HG03457 (cell line): ENCODE measurements at regions not wholly inside any gene's neighbourhood (a gene's known extent, or its start where the extent isn't known, plus 50 kb on each side); places are given as distances from the start of the nearest gene placed in this dataset.

Source experiments
- ATAC-seq: cut with Tn5 transposase; IDR thresholded peaks from one replicate; pipeline ENCODE4 v1.9.1; 2021; ENCODE audit warnings: moderate number of reproducible peaks; ENCODE audit not compliant: unreplicated experiment

DNA sequence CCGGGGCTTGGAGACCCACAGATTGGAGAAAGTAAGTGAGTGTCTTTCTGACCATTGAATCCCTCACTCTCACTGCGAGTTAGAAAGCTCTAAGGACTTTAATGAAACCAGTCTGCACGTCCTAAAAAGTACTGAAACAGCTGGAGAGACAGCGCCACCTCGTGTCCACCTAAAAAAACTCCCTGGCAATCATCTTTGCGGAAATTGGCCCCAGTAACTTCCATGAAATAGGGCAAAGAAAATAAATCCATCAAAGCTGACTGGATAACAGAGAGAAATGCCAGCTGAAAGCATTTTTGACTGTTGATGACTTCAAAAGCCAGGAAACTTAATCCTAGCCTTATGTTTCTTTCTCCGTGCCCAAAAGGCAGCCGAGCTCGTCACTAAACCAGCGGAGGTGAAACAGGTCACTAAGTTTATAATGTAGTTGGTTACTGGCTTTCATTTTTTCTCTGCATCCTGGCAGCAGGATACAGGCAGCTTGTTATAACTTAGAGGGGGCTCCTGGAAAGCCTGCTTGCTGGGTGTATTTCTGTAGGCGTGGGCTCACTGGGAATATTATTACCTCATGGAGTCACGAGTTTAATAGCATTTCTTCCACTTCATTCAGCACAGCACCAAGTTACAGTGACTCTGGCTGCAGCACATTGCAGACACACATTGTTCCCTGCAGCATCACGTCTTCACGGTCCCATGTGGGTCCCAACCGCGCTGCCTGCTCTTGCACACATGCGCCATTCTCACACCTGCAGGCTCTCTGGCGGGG lies 266.5 kb downstream of the HRH4 start:
- ATAC-seq, result no peak

DNA sequence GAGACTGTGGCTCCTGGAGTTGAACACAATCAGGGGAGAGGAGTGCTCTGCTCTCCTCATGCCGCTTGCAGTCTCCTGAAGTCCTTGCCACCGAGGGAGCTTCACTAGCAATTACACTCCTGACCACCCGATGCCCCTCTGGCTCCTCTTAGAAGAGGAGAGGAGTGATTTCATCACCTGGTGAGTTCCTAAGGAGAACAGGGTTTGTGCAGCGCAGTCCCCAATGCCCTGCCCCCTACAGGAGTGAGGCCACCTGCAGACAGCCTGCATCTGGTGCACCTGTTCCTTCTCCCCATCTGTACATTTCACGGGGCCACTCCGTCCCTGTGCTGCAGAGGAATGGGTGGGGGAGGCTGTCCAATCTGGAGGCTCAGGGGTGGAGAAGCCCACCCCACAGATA lies 267.2 kb downstream of the HRH4 start:
- no peak for ATAC-seq

DNA sequence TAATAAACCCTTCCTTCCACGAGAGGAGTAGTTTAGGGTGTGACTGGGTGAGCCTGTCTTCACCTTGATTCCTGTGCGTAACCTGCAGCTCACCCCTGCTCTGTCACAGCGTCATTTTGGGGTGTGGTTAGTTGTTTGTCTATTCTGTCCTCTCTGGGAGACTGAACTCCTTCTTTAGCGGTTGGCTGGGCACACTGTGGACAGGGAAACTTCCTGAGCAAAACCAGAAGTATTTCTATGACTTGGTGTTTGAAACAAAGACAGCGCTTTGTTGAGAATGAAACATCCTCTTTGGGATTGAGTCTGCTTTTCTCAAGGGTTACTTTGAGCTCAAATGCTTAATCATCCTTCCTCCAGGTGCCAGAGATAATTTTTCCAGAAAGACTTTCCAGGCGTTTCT lies 270.7 kb downstream of the HRH4 start:
- ATAC-seq, result no peak

DNA sequence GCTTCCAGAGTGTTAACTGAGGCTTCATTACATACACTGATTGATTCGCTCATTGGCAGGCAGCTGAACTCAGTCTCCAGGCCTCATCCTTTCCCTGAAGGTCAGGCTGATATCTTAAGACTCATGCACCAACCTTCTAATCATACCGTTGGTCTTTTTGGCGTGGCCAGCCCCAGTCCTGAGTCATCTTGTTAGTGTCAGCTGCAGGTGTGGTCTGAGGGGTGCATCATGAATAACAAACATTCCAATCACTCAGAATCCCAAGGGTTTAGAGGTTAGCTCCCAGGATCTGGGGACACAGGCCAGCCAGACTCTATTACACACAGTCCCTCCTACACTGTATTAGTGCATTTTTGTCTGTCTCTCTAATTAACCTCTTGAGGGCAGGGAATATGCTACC lies 271.5 kb downstream of the HRH4 start:
- ATAC-seq, result no peak

DNA sequence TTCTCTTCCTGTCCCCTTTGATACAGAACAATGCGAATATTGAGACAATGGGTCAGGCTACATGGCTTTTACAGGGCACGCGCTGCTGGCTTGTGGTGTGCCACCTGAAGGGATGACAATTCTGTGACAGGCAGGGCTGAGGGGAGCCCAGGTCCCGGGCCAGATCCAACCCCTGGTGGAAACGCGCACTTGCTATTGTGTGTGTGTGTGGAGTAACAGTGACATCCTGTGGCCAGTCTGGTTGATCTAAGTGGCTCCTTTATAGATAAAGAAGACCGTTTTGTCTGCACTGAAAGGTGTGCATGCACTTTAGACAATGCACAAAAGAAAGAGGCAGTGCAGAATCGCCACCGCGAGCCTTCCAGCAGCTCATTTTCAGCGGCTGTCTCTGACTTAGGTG lies 273.6 kb downstream of the HRH4 start:
- ATAC-seq, result no peak

DNA sequence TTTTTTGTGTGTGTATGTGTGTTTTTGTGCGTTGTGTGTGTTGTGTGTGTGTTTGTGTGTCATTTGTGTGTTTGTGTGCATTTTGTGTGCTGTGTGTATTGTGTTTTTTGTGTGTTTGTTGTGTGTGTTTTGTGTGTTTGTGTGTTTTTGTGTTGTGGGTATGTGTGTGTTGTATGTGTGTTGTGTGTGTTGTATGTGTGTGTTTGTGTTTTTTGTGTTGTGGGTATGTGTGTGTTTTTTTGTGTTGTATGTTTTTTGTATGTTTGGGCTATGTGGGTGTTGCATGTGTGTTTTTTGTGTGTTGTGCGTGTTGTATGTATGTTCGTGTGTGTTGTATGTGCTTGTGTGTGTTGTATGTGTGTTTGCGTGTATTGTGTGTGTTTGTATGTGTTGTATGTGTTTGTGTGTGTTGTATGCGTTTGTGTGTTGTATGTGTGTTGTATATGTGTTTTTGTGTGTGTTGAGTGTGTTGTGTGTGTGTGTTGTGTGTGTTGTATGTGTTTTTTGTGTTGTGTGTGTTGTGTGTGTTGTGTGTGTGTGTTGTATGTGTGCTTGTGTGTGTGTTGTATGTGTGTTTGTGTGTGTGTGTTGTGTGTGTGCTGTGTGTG lies 275.3 kb downstream of the HRH4 start:
- no peak for ATAC-seq

DNA sequence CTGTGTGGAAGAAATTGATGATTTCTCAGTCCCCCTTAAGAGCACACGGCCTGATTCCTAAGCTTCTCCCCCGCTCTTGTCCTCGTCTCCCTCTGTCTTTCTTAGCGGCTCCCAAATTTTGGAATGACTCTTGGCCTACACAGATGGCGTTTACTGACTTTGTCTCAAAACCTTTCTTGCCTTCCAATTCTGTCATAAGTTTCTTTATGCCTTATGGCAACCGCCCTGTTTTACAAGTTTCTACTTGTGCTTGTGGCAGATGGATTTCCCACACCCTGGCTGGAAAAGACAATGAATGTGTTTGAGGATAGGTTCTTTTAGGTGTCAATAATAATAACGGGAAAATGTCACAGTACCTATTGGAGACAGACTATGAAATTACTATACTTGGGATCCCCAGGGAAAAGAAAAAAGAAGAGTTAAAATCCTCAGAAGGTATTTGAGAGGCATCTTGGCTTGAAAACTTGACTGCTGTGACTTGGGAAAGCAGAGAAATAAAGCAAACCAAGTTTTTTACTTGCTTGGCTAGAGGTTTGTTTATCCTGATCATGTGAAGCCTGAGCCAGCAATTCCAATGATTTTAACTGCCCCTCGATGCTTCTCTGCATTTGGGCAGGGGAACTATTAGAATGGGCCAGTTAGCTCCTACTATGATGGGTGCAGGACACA lies 276.4 kb downstream of the HRH4 start:
- ATAC-seq, result no peak

DNA sequence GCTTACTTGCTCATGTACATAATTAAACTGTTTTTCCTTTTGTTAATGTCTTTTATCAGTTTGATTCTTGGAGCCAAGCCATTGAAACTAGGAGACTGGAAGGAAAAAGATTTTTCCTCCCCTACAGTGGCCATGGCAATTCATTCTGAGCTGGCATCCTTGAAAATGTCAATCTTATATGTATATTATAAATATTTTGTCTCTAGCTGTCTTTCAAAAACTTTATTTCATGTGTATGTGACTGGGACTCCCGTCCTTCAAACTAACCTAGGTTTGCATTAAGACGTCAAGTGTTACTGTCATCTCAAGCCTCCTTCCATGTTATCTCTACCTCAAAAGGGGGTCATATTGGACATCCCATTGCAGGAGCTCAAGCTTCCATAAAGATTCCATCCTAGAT lies 280.4 kb downstream of the HRH4 start:
- ATAC-seq, result no peak

DNA sequence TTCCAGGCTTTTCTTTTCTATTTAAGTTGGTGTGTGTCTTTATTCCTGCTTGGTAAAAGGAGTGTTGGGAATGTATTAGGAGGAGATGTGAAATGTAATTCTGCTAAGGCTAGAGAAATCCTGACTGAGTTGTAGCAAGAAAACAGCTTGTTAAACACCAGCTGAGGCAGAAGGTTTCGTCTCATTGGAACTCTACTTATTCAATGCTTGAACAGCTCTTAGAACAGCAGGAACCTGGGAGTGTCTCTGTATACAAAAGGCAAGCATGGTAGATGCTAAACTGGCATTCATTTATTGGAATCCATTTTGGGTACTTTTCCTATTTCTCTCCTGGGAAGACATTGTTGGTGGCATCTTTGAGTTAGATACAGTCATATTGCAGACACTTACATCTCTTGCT lies 280.9 kb downstream of the HRH4 start:
- ATAC-seq, result no peak

DNA sequence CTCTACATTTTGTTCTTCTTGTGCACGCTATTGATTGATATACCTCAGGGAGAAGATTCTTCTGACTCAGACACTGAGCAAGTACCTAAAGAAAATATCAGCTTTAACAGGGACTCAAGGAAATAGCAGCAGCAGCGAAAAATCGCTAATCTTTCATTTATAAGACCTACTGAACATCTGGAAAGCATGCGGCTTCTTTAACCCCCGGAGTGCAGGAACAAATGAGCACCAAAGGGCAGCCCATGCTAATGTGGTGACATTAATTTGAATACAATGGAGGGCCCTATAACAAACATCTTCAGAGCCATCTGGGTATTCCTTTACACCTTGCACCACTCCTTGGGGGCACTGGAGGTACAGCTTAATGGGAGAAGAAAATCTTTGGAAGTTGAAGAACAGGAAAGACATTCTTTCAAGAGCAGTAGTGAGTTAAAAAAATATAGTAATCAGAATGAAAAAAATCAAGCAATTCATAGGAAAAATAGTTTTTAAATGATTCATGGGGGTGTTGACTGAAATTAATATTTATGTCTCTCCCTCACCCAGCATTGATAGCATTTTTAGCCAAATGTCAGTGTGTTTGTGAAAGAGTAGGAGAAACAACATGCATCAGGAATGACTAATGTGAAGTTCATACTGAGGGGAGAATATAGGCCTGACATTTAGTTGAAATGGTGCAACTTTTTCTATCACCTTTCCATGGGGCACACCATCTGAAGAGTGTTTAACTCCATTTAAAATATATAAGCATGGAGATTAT lies 281.7 kb downstream of the HRH4 start:
- ATAC-seq, result no peak

DNA sequence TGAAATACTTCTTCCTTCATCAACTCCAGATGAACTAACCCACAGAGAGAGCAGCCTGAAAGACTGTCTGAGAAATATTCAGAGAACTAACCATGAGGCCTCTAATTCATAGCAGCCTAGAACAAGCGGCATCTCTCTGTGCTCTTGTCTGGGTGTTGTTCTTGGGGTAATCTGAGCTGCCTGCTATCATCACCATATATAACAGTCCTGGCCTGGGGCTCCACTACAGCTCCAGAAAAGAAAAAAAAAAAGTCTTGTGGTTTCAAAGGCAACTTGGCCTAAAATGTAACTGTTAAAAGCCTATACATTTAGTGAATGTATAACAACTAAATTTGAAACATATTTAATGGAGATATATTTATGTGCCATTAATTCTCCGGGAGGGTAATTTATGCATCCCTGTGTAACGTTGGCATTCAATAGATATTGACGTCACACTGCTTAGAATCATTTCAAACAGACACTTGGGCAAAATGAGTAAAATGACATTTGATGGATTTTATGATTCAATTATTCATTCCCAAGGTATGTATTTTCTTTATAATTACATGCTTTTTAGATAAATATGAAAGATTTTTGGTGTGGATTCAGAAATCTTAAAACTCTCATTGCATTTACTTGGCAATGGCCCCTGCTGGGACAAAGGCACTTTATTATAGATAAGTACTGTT lies 294.3 kb downstream of the HRH4 start:
- ATAC-seq, result no peak

DNA sequence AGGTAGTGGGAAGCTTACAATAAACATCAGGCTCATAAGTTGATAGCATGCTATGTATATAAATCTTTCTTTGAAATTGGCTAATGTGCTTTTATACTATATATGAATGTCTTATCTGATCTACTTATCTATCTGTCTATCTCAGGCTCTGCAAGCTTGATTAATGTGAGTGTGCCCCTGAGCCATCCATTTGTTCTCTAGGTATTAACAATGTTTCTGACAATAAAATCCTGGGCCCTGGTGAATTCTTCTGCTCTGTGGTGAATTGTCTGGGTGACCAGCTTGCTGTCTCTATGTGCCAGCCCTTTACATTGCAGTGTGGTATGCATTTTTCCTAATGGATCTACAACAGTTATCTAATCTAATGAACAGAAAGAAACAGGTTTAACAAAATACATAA lies 295.9 kb downstream of the HRH4 start:
- no peak for ATAC-seq

DNA sequence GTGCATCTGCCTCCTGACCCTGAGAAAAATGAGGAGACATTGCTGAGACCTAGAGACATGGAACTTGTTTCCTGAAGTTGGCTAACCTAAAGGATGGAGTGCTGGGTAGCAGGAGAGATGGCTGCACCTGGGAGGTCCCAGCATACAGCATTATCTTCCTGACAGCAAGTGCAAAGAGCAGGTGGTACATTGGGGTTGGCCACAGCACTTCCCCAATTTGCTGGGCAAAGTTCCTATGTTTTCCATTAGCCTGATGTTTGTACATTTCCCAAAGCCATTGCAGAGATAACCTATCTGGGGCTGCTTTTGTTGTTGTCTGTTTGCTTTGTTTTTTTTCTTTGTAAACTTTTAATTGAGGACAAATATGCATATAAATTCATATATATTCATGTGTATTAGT lies 296.7 kb downstream of the HRH4 start:
- ATAC-seq, result no peak

DNA sequence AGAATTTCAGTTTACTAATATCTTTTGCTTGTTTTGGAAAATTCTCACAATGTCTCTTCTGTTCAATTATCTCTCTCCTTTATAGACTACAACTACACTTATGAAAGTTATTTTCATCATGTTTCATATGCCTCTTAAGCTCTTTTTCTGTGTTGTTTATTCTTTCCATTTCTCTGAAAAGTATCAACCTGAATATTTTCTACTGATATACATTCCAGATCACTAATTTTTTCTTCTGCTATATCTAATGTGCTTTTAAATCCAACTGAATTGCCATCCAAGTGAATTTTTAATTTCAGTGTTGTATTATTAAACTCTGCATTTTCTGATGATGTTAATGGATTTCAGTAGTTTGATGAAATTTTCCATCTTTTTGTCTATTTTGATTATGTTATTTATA lies 301.3 kb downstream of the HRH4 start:
- no peak for ATAC-seq

DNA sequence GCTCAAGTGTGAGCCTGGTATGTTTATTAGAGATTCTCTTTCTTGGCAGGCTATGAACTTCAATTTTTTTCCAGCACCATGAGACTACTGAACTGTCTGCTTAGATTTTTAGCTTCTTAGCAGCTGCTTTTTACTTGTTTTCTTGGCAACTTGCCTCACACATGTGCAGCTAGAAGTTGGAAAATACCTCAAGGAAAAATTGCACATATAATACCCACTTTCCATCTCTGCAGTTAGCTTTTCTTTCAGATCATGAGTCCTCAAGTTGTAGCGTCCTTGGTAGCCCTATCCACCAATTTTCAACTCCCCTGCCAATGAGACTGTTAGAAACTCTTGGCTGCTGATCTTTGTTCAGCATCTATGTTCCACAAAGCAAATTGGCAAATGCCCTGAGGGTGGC lies 302.1 kb downstream of the HRH4 start:
- no peak for ATAC-seq

DNA sequence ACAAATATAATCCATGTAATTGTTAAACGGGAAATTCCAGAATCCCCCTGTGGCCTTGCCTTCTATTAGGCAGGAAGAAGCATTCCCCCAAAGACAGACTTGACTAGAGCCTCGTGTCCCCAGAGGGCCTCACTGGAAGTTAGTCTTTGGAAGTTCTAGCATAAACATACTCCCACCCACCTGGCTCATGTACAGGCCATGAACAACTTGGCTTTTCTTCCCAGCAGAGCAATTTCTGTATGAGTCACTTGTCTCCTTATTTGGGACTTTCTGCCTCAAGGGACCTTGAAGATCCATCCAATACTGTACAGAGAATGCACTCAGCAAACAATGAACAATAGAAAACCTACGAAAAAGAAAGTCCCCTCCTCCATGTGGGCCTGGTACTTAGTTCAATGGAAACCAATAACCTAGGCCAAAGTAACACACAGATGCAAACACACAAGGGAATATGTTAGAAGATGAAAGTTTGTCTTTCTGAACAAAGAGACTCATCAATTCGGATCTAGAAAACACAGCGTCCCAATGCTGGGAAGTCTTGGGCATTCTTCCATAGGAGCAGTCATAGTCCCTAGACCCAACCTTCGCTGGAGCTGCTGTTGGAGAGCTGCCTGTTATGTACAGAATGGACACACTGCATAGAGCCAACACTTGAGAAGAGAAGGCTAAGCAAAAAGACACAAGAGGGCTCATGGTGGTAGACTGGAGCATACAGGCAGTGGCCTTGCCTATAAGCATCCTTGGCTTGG lies 303.5 kb downstream of the HRH4 start:
- no peak for ATAC-seq

DNA sequence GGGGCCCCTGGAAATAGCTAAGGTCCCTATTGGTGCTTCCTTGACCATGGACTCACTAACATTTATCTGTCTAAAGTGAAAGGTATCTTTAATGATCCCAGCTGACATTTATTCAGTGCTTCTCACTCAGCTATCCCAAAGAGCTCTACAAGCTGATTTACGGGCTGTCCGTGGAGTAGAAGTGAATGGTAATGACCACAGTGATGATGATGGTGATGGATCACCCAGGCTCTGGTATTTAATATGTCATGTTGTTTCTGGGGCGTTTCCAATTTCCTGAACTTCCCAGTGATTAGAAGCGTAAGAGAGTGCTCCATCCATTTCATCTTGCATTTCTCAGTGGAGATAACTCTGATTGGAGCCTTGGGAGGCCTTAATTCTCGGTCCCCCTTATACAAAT lies 304.3 kb downstream of the HRH4 start:
- ATAC-seq, result no peak

DNA sequence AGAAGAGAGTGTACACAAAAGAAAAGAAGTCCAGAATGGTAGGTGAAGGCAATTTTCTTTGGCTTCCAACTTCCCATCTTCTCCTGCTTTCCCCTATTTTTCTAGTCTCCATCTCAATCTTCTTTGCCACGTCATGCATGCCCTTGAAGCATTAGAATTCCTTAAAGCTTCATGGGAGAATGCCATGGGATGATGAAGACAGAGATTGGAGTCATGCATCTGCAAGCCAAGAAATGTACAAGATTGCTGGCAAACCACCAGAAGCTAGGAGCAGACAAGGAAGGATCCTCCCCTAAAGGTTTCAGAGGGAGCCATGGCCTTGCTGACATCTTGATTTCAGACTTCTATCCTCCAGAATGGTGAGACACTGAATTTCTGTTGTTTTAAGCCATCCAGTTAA lies 305.9 kb downstream of the HRH4 start:
- ATAC-seq, result no peak

DNA sequence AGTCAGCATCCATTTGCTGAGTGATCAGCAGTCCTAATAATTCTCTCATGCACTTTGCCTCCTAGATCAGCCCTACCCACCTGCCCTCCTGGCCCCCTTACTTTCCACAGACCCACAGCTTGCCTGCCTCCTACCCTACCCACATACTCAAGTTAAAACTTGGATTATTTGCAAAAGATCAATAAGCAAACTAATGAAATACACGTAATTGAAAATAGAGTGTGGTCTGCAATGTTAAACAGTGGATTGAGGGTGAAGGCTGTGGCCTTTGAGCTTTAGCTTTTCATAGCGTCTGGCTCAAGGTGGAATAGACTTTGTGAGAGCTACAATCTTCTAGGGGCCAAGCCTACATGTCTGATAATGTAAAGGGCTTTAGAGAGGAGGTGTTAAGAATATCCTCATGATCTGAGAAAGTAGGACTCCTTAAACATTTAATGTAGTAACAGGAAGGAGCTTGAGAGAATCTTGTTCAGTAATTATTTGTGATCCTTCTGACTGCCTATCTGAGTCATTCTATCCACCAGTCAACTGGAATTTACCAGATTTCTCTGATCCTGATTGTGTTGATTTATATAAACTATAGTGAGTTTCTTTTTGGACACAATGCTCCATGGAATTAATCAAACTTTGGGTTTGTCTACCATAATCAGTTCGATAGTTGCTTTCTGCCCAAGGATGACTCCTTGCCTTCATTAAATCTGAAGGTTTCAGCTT lies 310.0 kb downstream of the HRH4 start:
- ATAC-seq, result no peak

DNA sequence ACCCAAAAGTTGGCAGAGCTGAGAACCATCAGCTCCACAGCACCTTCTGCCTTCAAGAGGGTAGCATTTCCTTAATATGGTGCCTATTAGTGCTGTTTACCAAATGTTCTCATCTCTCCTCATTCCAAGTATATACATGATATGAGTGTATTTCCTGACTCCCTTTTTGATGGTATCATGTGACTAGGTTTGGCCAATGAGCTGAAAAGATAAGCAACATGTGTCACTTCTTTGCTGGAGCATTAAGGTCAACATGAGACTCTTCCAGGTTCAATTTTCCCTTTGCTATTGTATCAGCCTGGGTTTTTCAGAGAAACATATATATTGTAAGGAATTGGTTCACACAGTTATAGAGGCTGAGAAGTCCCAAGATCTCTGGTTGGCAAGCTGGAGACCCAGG lies 310.9 kb downstream of the HRH4 start:
- ATAC-seq, result no peak
